KMS-11 (cell line): ENCODE measurements at regions not wholly inside any gene's neighbourhood (a gene's known extent, or its start where the extent isn't known, plus 50 kb on each side); places are given as distances from the start of the nearest gene placed in this dataset.
A peak's percentile ranks its signal among the peaks of the same experiment; 100 is the strongest.

Experiments
- H2AFZ ChIP-seq: fragments of 200-600 bp; sonication (generic); 2 replicates; pipeline ENCODE4 v1.6.1; 2016; ENCODE audit warnings: antibody characterized with exemption, mixed run types, low read depth
- H3K27ac ChIP-seq: fragments of 200-600 bp; sonication (generic); 2 replicates; pipeline ENCODE4 v1.6.1; 2016; ENCODE audit warnings: mild to moderate bottlenecking, mixed run types
- H3K27me3 ChIP-seq: fragments of 200-600 bp; sonication (generic); 2 replicates; pipeline ENCODE4 v1.6.1; 2017; ENCODE audit warnings: mild to moderate bottlenecking, low read depth, mixed run types, moderate library complexity; ENCODE audit not compliant: insufficient read depth
- H3K36me3 ChIP-seq: fragments of 200-600 bp; sonication (generic); 2 replicates; pipeline ENCODE4 v1.6.1; 2017; ENCODE audit warnings: mild to moderate bottlenecking, mixed run types; ENCODE audit not compliant: insufficient read depth
- H3K4me1 ChIP-seq: fragments of 200-600 bp; sonication (generic); 2 replicates; pipeline ENCODE4 v1.6.1; 2016; ENCODE audit warnings: mild to moderate bottlenecking, low read depth, mixed run types; ENCODE audit not compliant: poor library complexity, severe bottlenecking
- H3K4me2 ChIP-seq: fragments of 200-600 bp; sonication (generic); 2 replicates; pipeline ENCODE4 v1.7.0; 2016; ENCODE audit warnings: mild to moderate bottlenecking, mixed run types
- H3K4me3 ChIP-seq: fragments of 200-600 bp; sonication (generic); IDR thresholded peaks from 2 replicates; pipeline ENCODE4 v1.6.1; 2017; ENCODE audit warnings: low read depth, low read length, mixed read lengths; ENCODE audit not compliant: insufficient read depth
- H3K79me2 ChIP-seq: fragments of 200-600 bp; sonication (generic); 2 replicates; pipeline ENCODE4 v1.6.1; 2016; ENCODE audit warnings: low read depth, mixed run types; ENCODE audit not compliant: insufficient read depth
- H3K9ac ChIP-seq: fragments of 200-600 bp; sonication (generic); 2 replicates; pipeline ENCODE4 v1.6.1; 2016; ENCODE audit warnings: mild to moderate bottlenecking, mixed run types
- H4K20me1 ChIP-seq: fragments of 200-600 bp; sonication (generic); 2 replicates; pipeline ENCODE4 v1.6.1; 2016; ENCODE audit warnings: mild to moderate bottlenecking, mixed run types; ENCODE audit not compliant: insufficient read depth
- TF ChIP-seq, protein P1 (sequence below): fragments of 200-600 bp; sonication (generic); conservative IDR thresholded peaks from 2 replicates; pipeline ENCODE4 v1.6.1; 2017; ENCODE audit warnings: low read depth, mild to moderate bottlenecking, antibody characterized with exemption, low read length, moderate library complexity, mixed read lengths

DNA sequence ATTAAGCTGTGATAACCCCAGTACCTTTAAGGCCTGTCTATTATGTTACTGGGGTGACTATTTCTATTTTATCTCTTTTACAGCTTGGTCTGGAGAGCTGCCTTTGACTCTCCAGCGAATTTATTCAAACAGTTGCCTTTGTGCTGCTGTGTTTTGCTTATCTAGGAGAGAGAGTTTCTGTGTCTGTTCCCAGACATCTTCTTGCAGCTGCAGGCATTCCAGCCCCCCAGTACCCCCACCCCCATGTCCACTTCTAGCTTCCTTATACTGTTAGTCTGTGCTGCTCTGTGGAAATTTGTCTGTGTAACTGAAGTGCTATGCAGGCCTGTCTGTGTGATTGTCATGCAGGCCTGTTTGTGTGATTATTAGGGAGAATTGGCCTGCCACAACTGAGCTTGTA lies 713.7 kb upstream of the SEMA6D start:
- TF ChIP-seq, protein P1, sequence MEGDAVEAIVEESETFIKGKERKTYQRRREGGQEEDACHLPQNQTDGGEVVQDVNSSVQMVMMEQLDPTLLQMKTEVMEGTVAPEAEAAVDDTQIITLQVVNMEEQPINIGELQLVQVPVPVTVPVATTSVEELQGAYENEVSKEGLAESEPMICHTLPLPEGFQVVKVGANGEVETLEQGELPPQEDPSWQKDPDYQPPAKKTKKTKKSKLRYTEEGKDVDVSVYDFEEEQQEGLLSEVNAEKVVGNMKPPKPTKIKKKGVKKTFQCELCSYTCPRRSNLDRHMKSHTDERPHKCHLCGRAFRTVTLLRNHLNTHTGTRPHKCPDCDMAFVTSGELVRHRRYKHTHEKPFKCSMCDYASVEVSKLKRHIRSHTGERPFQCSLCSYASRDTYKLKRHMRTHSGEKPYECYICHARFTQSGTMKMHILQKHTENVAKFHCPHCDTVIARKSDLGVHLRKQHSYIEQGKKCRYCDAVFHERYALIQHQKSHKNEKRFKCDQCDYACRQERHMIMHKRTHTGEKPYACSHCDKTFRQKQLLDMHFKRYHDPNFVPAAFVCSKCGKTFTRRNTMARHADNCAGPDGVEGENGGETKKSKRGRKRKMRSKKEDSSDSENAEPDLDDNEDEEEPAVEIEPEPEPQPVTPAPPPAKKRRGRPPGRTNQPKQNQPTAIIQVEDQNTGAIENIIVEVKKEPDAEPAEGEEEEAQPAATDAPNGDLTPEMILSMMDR = no peak
- Histone ChIP-seq H3K79me2 (no peaks in the 10 kb centered on the region), H3K27me3 (no peaks in the 10 kb centered on the region), H3K4me1 (no peaks in the 10 kb centered on the region), H2AFZ (no peak overlapping the region), H3K9ac (no peak overlapping the region), H3K4me2 (no peak overlapping the region), H3K27ac (no peak overlapping the region), H4K20me1 (no peaks in the 10 kb centered on the region), H3K4me3 (no peak overlapping the region), H3K36me3 (no peaks in the 10 kb centered on the region)

DNA sequence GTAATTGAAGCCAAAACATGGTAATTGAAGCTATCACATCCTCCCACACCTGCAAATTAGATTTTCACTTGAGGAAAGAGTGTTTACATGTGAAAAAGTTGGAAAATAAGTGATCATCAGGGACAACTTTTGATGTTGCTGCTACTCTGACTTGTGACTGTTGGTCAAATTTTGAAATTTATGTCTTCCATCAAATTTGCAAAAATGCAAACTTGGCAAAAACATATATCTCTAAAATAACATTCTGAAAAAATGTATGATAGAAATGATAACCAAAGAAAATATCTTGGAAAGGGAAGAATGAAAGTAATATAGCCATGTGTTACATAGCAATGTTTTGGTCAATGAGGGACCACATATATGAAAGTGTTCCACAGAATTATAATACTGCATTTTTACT lies 703.9 kb upstream of the SEMA6D start:
- Histone ChIP-seq H3K27ac (no peak overlapping the region), H3K79me2 (no peaks in the 10 kb centered on the region), H3K4me1 (no peaks in the 10 kb centered on the region), H3K36me3 (no peaks in the 10 kb centered on the region), H3K4me2 (no peak overlapping the region), H3K4me3 (no peak overlapping the region), H2AFZ (no peak overlapping the region), H4K20me1 (no peaks in the 10 kb centered on the region), H3K27me3 (no peaks in the 10 kb centered on the region), H3K9ac (no peak overlapping the region)
- TF ChIP-seq, protein P1 = no peak

GRCh38 chr15:47027322-47027946 lies 689.9 kb upstream of the SEMA6D start:
- peaks cover 17% of the 10 kb centered on the region for H3K4me1 ChIP-seq
- no peaks in the 10 kb centered on the region for H3K79me2 ChIP-seq
- no peak overlapping the region for H3K9ac ChIP-seq
- H4K20me1 ChIP-seq = no peaks in the 10 kb centered on the region
- H3K4me3 ChIP-seq = no peak overlapping the region
- no peaks in the 10 kb centered on the region for H3K27me3 ChIP-seq
- peak overlapping the region; percentile 26; the same call in 1 of the 2 replicates for H3K27ac ChIP-seq
- TF ChIP-seq, protein P1 = peak; percentile 59
- no peak overlapping the region for H3K4me2 ChIP-seq
- no peaks in the 10 kb centered on the region for H3K36me3 ChIP-seq
- peak overlapping the region; percentile 85 for H2AFZ ChIP-seq

DNA sequence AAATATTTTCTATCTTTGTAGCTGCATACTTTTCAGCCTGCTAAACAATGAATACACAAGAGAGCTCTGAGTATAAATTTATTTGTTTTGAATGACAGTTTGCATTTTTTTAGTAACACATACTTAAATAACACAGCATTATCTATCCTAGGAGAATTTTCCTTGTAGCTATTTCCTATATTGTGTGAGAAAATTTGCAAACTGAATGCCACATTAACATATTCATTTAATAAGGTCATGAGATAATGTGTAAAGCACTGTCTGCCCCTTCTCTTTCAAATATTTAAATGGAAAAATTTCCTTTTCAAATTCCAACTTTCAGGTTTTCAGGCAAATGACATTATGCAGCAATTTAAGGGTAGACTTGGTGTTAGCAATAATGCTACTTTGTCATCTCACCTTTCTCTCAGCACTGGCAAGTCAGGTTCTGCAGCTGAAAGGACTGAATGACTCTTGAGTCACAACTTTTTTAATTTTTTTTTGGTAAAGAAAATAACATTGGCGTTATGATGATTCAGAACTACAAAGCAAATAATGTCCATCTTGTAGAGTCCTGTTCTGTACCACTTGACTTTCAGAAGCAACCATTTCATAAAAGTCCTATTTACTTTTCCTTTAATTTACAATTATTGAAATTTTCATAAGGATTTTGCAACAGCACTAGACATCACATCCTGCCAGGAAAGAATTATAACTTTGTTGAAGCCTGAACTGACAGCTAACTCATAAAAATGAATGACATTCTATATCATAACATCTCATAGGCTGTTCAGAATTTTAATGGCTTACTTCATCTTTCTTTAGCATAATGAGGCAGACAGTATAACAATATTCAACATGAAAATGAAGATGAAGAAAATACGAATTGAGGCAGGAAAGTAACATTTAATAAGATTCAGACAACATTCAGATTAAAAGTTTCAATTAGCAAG lies 681.6 kb upstream of the SEMA6D start:
- H3K4me1 ChIP-seq = peaks cover 3% of the 10 kb centered on the region
- no peak overlapping the region for H2AFZ ChIP-seq
- H4K20me1 ChIP-seq = no peaks in the 10 kb centered on the region
- no peak overlapping the region for H3K9ac ChIP-seq
- TF ChIP-seq, protein P1 = no peak
- no peaks in the 10 kb centered on the region for H3K79me2 ChIP-seq
- no peak overlapping the region for H3K27ac ChIP-seq
- H3K27me3 ChIP-seq = no peaks in the 10 kb centered on the region
- H3K4me3 ChIP-seq = no peak overlapping the region
- no peaks in the 10 kb centered on the region for H3K36me3 ChIP-seq
- no peak overlapping the region for H3K4me2 ChIP-seq
